Astrocyte of the hippocampus (primary cell): ENCODE measurements at regions not wholly inside any gene's neighbourhood (a gene's known extent, or its start where the extent isn't known, plus 50 kb on each side); places are given as distances from the start of the nearest gene placed in this dataset.
"Not testable (repeated sequence)": the region's sequence is repeated elsewhere in the genome, so short reads cannot be mapped to it uniquely, and the experiment has no call there.

ENCODE experiments used
- DNase-seq: peaks from one replicate; pipeline ENCODE4 v3.0.0; 2011; ENCODE audit warnings: low read depth, low spot score

GRCh38 chr4:94152466-94152865 lies 55.2 kb upstream of the SMARCAD1 start:
- no peak for DNase-seq

GRCh38 chr4:94155404-94155803 lies 52.3 kb upstream of the SMARCAD1 start:
- DNase-seq = not testable (repeated sequence)

- no peak for DNase-seq
These were observed 50.8 kb upstream of the SMARCAD1 start for GRCh38 chr4:94156826-94157225.
